Thyroid gland (tissue), 4 donors: ENCODE measurements at regions not wholly inside any gene's neighbourhood (a gene's known extent, or its start where the extent isn't known, plus 50 kb on each side); places are given as distances from the start of the nearest gene placed in this dataset.

Experiments used
- POLR2A ChIP-seq, 2 donors: fragments of 450-650 bp; IDR thresholded peaks; one replicate each; pipeline ENCODE4 v1.6.1; 2017; ENCODE audit warnings: antibody characterized with exemption in 2 of 2, mild to moderate bottlenecking in 2 of 2, moderate library complexity in 1 of 2
- TF ChIP-seq, protein P1 (sequence below), 6 experiments: fragments of 200-600 bp in 3 of 6; fragments of 450-650 bp in 3 of 6; sonication (generic) in 3 of 6; IDR thresholded peaks; one replicate each; pipeline ENCODE4 v1.5.1; 2016 to 2019; ENCODE audit warnings: antibody characterized with exemption in 6 of 6, mild to moderate bottlenecking in 2 of 6, inconsistent platforms in 1 of 6, moderate library complexity in 1 of 6

DNA sequence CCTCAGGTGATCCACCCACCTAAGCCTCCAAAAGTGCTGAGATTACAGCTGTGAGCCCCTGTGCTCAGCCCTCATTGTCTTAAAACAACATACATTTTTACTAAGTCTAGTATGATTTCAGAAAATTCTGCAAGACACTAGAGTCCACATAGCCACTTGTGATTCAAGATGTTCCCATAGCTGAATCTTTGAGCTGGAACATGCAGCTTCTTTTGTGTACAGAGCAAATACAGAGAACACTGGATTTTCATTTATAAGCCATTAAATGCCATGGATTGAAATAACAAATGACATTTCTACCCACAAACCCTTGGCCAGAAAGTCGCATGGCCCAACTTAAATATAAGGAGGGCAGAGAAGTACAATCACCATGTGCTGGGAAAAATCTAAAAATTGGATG, 1489.2 kb upstream of the GBE1 start:
- TF ChIP-seq, protein P1, sequence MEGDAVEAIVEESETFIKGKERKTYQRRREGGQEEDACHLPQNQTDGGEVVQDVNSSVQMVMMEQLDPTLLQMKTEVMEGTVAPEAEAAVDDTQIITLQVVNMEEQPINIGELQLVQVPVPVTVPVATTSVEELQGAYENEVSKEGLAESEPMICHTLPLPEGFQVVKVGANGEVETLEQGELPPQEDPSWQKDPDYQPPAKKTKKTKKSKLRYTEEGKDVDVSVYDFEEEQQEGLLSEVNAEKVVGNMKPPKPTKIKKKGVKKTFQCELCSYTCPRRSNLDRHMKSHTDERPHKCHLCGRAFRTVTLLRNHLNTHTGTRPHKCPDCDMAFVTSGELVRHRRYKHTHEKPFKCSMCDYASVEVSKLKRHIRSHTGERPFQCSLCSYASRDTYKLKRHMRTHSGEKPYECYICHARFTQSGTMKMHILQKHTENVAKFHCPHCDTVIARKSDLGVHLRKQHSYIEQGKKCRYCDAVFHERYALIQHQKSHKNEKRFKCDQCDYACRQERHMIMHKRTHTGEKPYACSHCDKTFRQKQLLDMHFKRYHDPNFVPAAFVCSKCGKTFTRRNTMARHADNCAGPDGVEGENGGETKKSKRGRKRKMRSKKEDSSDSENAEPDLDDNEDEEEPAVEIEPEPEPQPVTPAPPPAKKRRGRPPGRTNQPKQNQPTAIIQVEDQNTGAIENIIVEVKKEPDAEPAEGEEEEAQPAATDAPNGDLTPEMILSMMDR (IDR thresholded peaks at IDR 0.05): no peak
- TF ChIP-seq POLR2A (IDR thresholded peaks at IDR 0.05): no peak
